ENCODE measurements at regions not wholly inside any gene's neighbourhood (a gene's known extent, or its start where the extent isn't known, plus 50 kb on each side); places are given as distances from the start of the nearest gene placed in this dataset.
"Not testable (repeated sequence)": the region's sequence is repeated elsewhere in the genome, so short reads cannot be mapped to it uniquely, and the experiment has no call there.

GRCh38 chr11:49783841-49784240 lies 168.3 kb upstream of the OR4C13 start:
- not testable (repeated sequence) for TF ChIP-seq CTCF, POLR2A (IDR thresholded peaks at IDR 0.05)
